HG03103 (cell line): ENCODE measurements at regions not wholly inside any gene's neighbourhood (a gene's known extent, or its start where the extent isn't known, plus 50 kb on each side); places are given as distances from the start of the nearest gene placed in this dataset.

ENCODE experiments used
- ATAC-seq: cut with Tn5 transposase; IDR thresholded peaks from one replicate; pipeline ENCODE4 v1.9.1; 2021; ENCODE audit warnings: low read depth; ENCODE audit not compliant: unreplicated experiment

- no peak for ATAC-seq
Observed at GRCh38 chr4:155077452-155078229, 130.8 kb upstream of the NPY2R start.

GRCh38 chr4:155079871-155080270 is 128.6 kb upstream of the NPY2R start:
- no peak for ATAC-seq

- ATAC-seq = no peak
Observed at GRCh38 chr4:155081222-155081621, 127.2 kb upstream of the NPY2R start.

- ATAC-seq = no peak
Observed at GRCh38 chr4:155085843-155086530, 122.4 kb upstream of the NPY2R start.

GRCh38 chr4:155094201-155094820 is 114.1 kb upstream of the NPY2R start:
- no peak for ATAC-seq

- ATAC-seq = no peak
Observed at GRCh38 chr4:155099231-155099630, 109.2 kb upstream of the NPY2R start.

- ATAC-seq = no peak
Observed at GRCh38 chr4:155106629-155107028, 101.8 kb upstream of the NPY2R start.

GRCh38 chr4:155107059-155107458 is 101.4 kb upstream of the NPY2R start:
- ATAC-seq = no peak

GRCh38 chr4:155114790-155115189 is 93.6 kb upstream of the NPY2R start:
- no peak for ATAC-seq

GRCh38 chr4:155119006-155119405 is 89.4 kb upstream of the NPY2R start:
- ATAC-seq = no peak

GRCh38 chr4:155120536-155120935 is 87.9 kb upstream of the NPY2R start:
- no peak for ATAC-seq

GRCh38 chr4:155122382-155122781 is 86.1 kb upstream of the NPY2R start:
- no peak for ATAC-seq

- no peak for ATAC-seq
Observed at GRCh38 chr4:155134136-155134535, 74.3 kb upstream of the NPY2R start.

- no peak for ATAC-seq
Observed at GRCh38 chr4:155140889-155141288, 67.5 kb upstream of the NPY2R start.

- peak; percentile 56 for ATAC-seq
Observed at GRCh38 chr4:155143512-155143911, 64.9 kb upstream of the NPY2R start.
